H1 (cell line): ENCODE measurements at regions not wholly inside any gene's neighbourhood (a gene's known extent, or its start where the extent isn't known, plus 50 kb on each side); places are given as distances from the start of the nearest gene placed in this dataset.

ENCODE experiments used
- CTCF ChIA-PET: fragments of 300-600 bp; sonication (Branson Sonifier 250); formaldehyde crosslinking; loops from one replicate; lab custom pipeline; 2021; ENCODE audit not compliant: partially characterized antibody; lab: Charles Lee
- POLR2A ChIA-PET: fragments of 300-600 bp; sonication (Branson Sonifier 250); formaldehyde crosslinking; loops from one replicate; lab custom pipeline; 2021; ENCODE audit warnings: inconsistent platforms; ENCODE audit not compliant: partially characterized antibody; lab: Charles Lee
- DNase-seq, 2 experiments: peaks; one replicate each; pipeline versions ENCODE4 v3.0.0 to v3.0.0-alpha.2; 2010 to 2022; ENCODE audit warnings: low spot score in 2 of 2, low read depth in 1 of 2, mixed read lengths in 1 of 2
- FAIRE-seq: peaks from 2 replicates; lab custom pipeline; 2011; peaks lifted over from hg19 to GRCh38; lab: Jason Lieb, UNC
- H2AFZ ChIP-seq: 2 replicates; pipeline ENCODE4 v1.8.1; 2012; ENCODE audit warnings: low read length, inconsistent platforms
- H2AK5ac ChIP-seq: 2 replicates; pipeline ENCODE4 v1.6.1; 2013; ENCODE audit warnings: low read depth, low read length
- H2BK120ac ChIP-seq: replicated peaks from 2 replicates; pipeline ENCODE3; 2013; ENCODE audit warnings: low read depth, low read length, inconsistent platforms
- H2BK12ac ChIP-seq: 2 replicates; pipeline ENCODE4 v1.6.1; 2013; ENCODE audit warnings: low read depth, low read length
- H2BK15ac ChIP-seq: 2 replicates; pipeline ENCODE4 v1.6.1; 2013; ENCODE audit warnings: low read length
- H2BK20ac ChIP-seq: 2 replicates; pipeline ENCODE4 v1.6.1; 2013; ENCODE audit warnings: low read length
- H2BK5ac ChIP-seq: 2 replicates; pipeline ENCODE4 v1.6.1; 2013; ENCODE audit warnings: low read depth, low read length
- H3K14ac ChIP-seq: 2 replicates; pipeline ENCODE4 v1.6.1; 2013; ENCODE audit warnings: inconsistent platforms; ENCODE audit not compliant: insufficient read length
- H3K18ac ChIP-seq: 2 replicates; pipeline ENCODE4 v1.6.1; 2013; ENCODE audit warnings: low read length; ENCODE audit errors: extremely low read depth
- H3K23ac ChIP-seq: 2 replicates; pipeline ENCODE4 v1.6.1; 2013; ENCODE audit warnings: inconsistent platforms; ENCODE audit not compliant: insufficient read length
- H3K23me2 ChIP-seq: 2 replicates; pipeline ENCODE4 v1.6.1; 2013; ENCODE audit warnings: low read depth, low read length
- H3K27ac ChIP-seq: 2 replicates; pipeline ENCODE4 v1.6.1; 2011; ENCODE audit warnings: low read depth, low read length, inconsistent platforms
- H3K27me3 ChIP-seq, 4 experiments: replicated peaks in 1 of 4; 1 replicate in 1 of 4; 2 replicates in 3 of 4; pipeline versions ENCODE4 v1.6.1 to v1.8.1; 2011 to 2013; ENCODE audit warnings: low read length in 3 of 4, mild to moderate bottlenecking in 3 of 4, inconsistent platforms in 2 of 4, mixed read lengths in 2 of 4, moderate library complexity in 1 of 4; ENCODE audit not compliant: control insufficient read depth in 3 of 4, insufficient read depth in 3 of 4; ENCODE audit errors: extremely low read depth in 1 of 4
- H3K36me3 ChIP-seq, 4 experiments: 2 replicates each; pipeline versions ENCODE4 v1.6.1 to v1.8.1; 2011 to 2013; ENCODE audit warnings: mild to moderate bottlenecking in 4 of 4, low read length in 3 of 4, moderate library complexity in 2 of 4, control low read depth in 1 of 4, inconsistent platforms in 1 of 4; ENCODE audit not compliant: insufficient read depth in 4 of 4, control insufficient read depth in 2 of 4
- H3K4ac ChIP-seq: replicated peaks from 2 replicates; pipeline ENCODE3; 2013; ENCODE audit warnings: low read length, low read depth, mixed read lengths, inconsistent platforms; ENCODE audit not compliant: insufficient read length
- H3K4me1 ChIP-seq, 4 experiments: replicated peaks in 1 of 4; 1 replicate in 1 of 4; 2 replicates in 3 of 4; pipeline versions ENCODE4 v1.6.1 to v1.8.1; 2011 to 2013; ENCODE audit warnings: low read length in 3 of 4, inconsistent platforms in 2 of 4, mixed read lengths in 1 of 4; ENCODE audit not compliant: insufficient read depth in 4 of 4, control insufficient read depth in 3 of 4
- H3K4me2 ChIP-seq, 2 experiments: 2 replicates each; pipeline versions ENCODE4 v1.6.1 to v1.8.1; 2011 to 2013; ENCODE audit warnings: low read depth in 2 of 2, low read length in 2 of 2, control low read depth in 1 of 2, inconsistent platforms in 1 of 2, mild to moderate bottlenecking in 1 of 2; ENCODE audit not compliant: insufficient read depth in 1 of 2
- H3K4me3 ChIP-seq, 4 experiments: fragments of 200-600, 300-600 bp in 1 of 4; sonication (generic), shearing (Covaris generic), sonication (Bioruptor Twin) in 1 of 4; 2 replicates each; pipeline versions ENCODE4 v1.5.1 to v1.8.1; 2011 to 2016; ENCODE audit warnings: low read length in 4 of 4, low read depth in 3 of 4, control low read depth in 2 of 4, inconsistent platforms in 2 of 4, mild to moderate bottlenecking in 2 of 4, mixed read lengths in 1 of 4, moderate library complexity in 1 of 4; ENCODE audit not compliant: insufficient read depth in 2 of 4; ENCODE audit errors: extremely low read depth in 1 of 4
- H3K56ac ChIP-seq: replicated peaks from 2 replicates; pipeline ENCODE3; 2013; ENCODE audit warnings: low read depth, mild to moderate bottlenecking, mixed read lengths, low read length, inconsistent platforms; ENCODE audit not compliant: insufficient read length
- H3K79me1 ChIP-seq: 2 replicates; pipeline ENCODE4 v1.6.1; 2013; ENCODE audit warnings: low read depth, low read length, control low read depth
- H3K79me2 ChIP-seq, 2 experiments: 2 replicates each; pipeline versions ENCODE4 v1.6.1 to v1.8.1; 2012 to 2013; ENCODE audit warnings: low read length in 2 of 2, mild to moderate bottlenecking in 2 of 2, inconsistent platforms in 1 of 2; ENCODE audit not compliant: insufficient read depth in 2 of 2, control insufficient read depth in 1 of 2
- H3K9ac ChIP-seq, 4 experiments: replicated peaks in 1 of 4; 1 replicate in 1 of 4; 2 replicates in 3 of 4; pipeline versions ENCODE4 v1.6.1 to v1.8.1; 2011 to 2013; ENCODE audit warnings: low read depth in 3 of 4, low read length in 3 of 4, control low read depth in 2 of 4, mild to moderate bottlenecking in 2 of 4, moderate library complexity in 2 of 4, inconsistent platforms in 1 of 4; ENCODE audit errors: extremely low read depth in 1 of 4
- H3K9me3 ChIP-seq, 2 experiments: 2 replicates each; pipeline versions ENCODE4 v1.6.1 to v1.8.1; 2012 to 2013; ENCODE audit warnings: mild to moderate bottlenecking in 2 of 2, moderate library complexity in 2 of 2, control low read depth in 1 of 2, inconsistent platforms in 1 of 2, low read depth in 1 of 2, low read length in 1 of 2, mixed read lengths in 1 of 2; ENCODE audit not compliant: insufficient read depth in 2 of 2
- H4K20me1 ChIP-seq, 2 experiments: replicated peaks in 1 of 2; 2 replicates each; pipeline versions ENCODE3 to v1.8.1; 2011 to 2013; ENCODE audit warnings: inconsistent platforms in 2 of 2, low read length in 2 of 2, mild to moderate bottlenecking in 1 of 2; ENCODE audit not compliant: insufficient read depth in 2 of 2, control insufficient read depth in 1 of 2
- H4K5ac ChIP-seq: 2 replicates; pipeline ENCODE4 v1.6.1; 2013; ENCODE audit warnings: low read length, low read depth, mixed read lengths, inconsistent platforms; ENCODE audit not compliant: insufficient read length
- H4K8ac ChIP-seq: 2 replicates; pipeline ENCODE4 v1.8.0; 2013; ENCODE audit warnings: mild to moderate bottlenecking, moderate library complexity, low read length, inconsistent platforms; ENCODE audit not compliant: insufficient read depth; ENCODE audit errors: extremely low read depth
- H4K91ac ChIP-seq: replicated peaks from 2 replicates; pipeline ENCODE3; 2013; ENCODE audit warnings: low read length, mixed read lengths, inconsistent platforms; ENCODE audit not compliant: insufficient read length
- BRCA1 ChIP-seq: IDR thresholded peaks from 2 replicates; pipeline ENCODE4 v1.6.1; 2012; ENCODE audit warnings: low read depth, low read length, improper control_type of control experiment
- CBX5 ChIP-seq: fragments of 300-800, 300-1000 bp; sonication (generic); IDR thresholded peaks from 2 replicates; pipeline ENCODE4 v1.7.1; 2016; ENCODE audit warnings: antibody characterized with exemption, low read length, low read depth
- CHD2 ChIP-seq: IDR thresholded peaks from 2 replicates; pipeline ENCODE4 v1.6.1; 2012; ENCODE audit warnings: low read length, improper control_type of control experiment
- CTBP2 ChIP-seq: IDR thresholded peaks from 2 replicates; pipeline ENCODE4 v1.7.0; 2011; ENCODE audit warnings: borderline replicate concordance, mild to moderate bottlenecking, moderate library complexity, mixed read lengths, low read length; ENCODE audit not compliant: insufficient read depth, insufficient read length
- FOSL1 ChIP-seq: IDR thresholded peaks from 2 replicates; pipeline ENCODE4 v1.6.1; 2011; ENCODE audit warnings: mild to moderate bottlenecking, low read depth, low read length, moderate library complexity; ENCODE audit not compliant: insufficient read depth
- JUN ChIP-seq: IDR thresholded peaks from 2 replicates; pipeline ENCODE4 v1.6.1; 2011; ENCODE audit warnings: low read depth, mild to moderate bottlenecking, improper control_type of control experiment, low read length
- JUND ChIP-seq: IDR thresholded peaks from 2 replicates; pipeline ENCODE4 v1.6.1; 2011; ENCODE audit warnings: mild to moderate bottlenecking, improper control_type of control experiment, low read length
- KDM1A ChIP-seq: fragments of 200-600, 300-600 bp; sonication (generic); IDR thresholded peaks from 2 replicates; pipeline ENCODE4 v1.7.1; 2016; ENCODE audit warnings: mild to moderate bottlenecking, low read length, borderline replicate concordance
- RBBP5 ChIP-seq: IDR thresholded peaks from 2 replicates; pipeline ENCODE4 v1.7.1; 2012; ENCODE audit warnings: low read depth, mild to moderate bottlenecking, inconsistent platforms, low read length, moderate library complexity, borderline replicate concordance
- RNF2 ChIP-seq: fragments of 200-900, 300-1000 bp; sonication (generic); IDR thresholded peaks from 2 replicates; pipeline ENCODE4 v1.7.1; 2016; ENCODE audit warnings: borderline replicate concordance, low read depth, mild to moderate bottlenecking, antibody characterized with exemption, low read length; ENCODE audit not compliant: poor library complexity, severe bottlenecking; ENCODE audit errors: missing control alignments
- SUZ12 ChIP-seq: fragments of 200-600 bp; sonication (generic); IDR thresholded peaks from 2 replicates; pipeline ENCODE4 v1.6.1; 2012; ENCODE audit warnings: mild to moderate bottlenecking, inconsistent platforms, low read length, moderate library complexity, mixed read lengths
- TEAD4 ChIP-seq: IDR thresholded peaks from 2 replicates; pipeline ENCODE4 v1.6.1; 2012; ENCODE audit warnings: low read depth, low read length, inconsistent platforms, mixed read lengths
- WGBS, 2 experiments: shearing (Covaris generic) in 1 of 2; methylation state at CpG; one replicate each; pipeline versions ENCODE4 v1.1.6 to v1.1.7; 2013 to 2015; ENCODE audit warnings: low lambda C conversion rate in 2 of 2, mixed read lengths in 2 of 2, inconsistent platforms in 1 of 2, low coverage in 1 of 2, missing lambda C conversion rate in 1 of 2; ENCODE audit not compliant: insufficient replicate concordance in 2 of 2, insufficient coverage in 1 of 2, insufficient read length in 1 of 2; ENCODE audit errors: extremely low coverage in 1 of 2, missing lambda C conversion rate in 1 of 2; 5-methylcytosine and 5-hydroxymethylcytosine counted together
- TF ChIP-seq, protein P1 (sequence below): IDR thresholded peaks from 2 replicates; pipeline ENCODE4 v1.6.1; 2012; ENCODE audit warnings: inconsistent platforms

DNA sequence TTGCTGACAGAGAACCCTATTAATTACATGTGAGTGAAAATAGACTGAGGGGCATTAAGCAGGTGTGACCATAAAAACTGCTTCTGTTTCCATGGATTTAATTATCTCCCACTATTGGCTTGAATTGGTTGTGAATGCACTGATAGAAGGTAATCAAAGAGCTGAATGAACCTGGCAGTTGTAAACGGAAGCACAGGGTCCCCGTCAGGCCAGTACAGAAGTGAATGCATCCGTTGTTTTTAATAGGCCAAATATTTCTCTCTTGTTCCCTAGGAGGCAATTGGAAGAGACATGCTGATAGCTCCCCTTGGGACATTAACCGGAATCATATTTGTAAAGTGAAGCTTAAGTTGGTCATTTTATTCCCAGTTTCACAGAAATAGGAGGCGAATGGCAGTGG, 147.0 kb downstream of the CAVIN4 start:
- ChIA-PET POLR2A (no interaction called here), CTCF (interaction anchor here (0.8 to 2.4 kb wide), 4 partner anchors 10 to 123 kb away, joined by 3 to 11 read pairs (median 3); no protein-coding TSS in a partner anchor)
- Histone ChIP-seq H3K18ac (no peak overlapping the region), H2AFZ (no peak overlapping the region), H3K4me1 (no peaks in the 10 kb centered on the region; a peak in 1 of 7 replicates), H3K4ac (no peak overlapping the region), H3K4me2 (no peak overlapping the region), H3K56ac (no peak overlapping the region), H3K9ac (no peak overlapping the region), H2BK120ac (no peak overlapping the region), H3K14ac (no peak overlapping the region), H3K79me1 (no peaks in the 10 kb centered on the region), H4K20me1 (no peaks in the 10 kb centered on the region), H3K27ac (no peak overlapping the region), H3K4me3 (no peak overlapping the region), H3K27me3 (no peaks in the 10 kb centered on the region), H2BK12ac (no peak overlapping the region), H2BK15ac (no peak overlapping the region), H4K91ac (no peak overlapping the region), H2AK5ac (no peak overlapping the region), H3K9me3 (no peaks in the 10 kb centered on the region), H2BK20ac (no peak overlapping the region), H3K79me2 (no peaks in the 10 kb centered on the region), H4K5ac (no peak overlapping the region), H4K8ac (no peak overlapping the region), H3K23me2 (no peaks in the 10 kb centered on the region), H3K36me3 (no peaks in the 10 kb centered on the region; a peak in 1 of 8 replicates), H3K23ac (no peak overlapping the region), H2BK5ac (no peak overlapping the region)
- no peak for FAIRE-seq
- WGBS, 2 experiments: 92% methylated on average over 5 of the region's 5 CpGs; no CpG with 5 or more reads in 1 of the 2 experiments
- DNase-seq: no peak
- no peak for TF ChIP-seq RBBP5
- no peak for TF ChIP-seq KDM1A
- TF ChIP-seq BRCA1: no peak
- TF ChIP-seq TEAD4: no peak
- no peak for TF ChIP-seq CBX5
- no peak for TF ChIP-seq JUN
- no peak for TF ChIP-seq CHD2
- no peak for TF ChIP-seq CTBP2
- no peak for TF ChIP-seq FOSL1
- TF ChIP-seq JUND: no peak
- TF ChIP-seq RNF2: no peak
- TF ChIP-seq SUZ12: no peak
- TF ChIP-seq, protein P1, sequence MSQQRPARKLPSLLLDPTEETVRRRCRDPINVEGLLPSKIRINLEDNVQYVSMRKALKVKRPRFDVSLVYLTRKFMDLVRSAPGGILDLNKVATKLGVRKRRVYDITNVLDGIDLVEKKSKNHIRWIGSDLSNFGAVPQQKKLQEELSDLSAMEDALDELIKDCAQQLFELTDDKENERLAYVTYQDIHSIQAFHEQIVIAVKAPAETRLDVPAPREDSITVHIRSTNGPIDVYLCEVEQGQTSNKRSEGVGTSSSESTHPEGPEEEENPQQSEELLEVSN: no peak
